GM12878 (cell line): ENCODE measurements at regions not wholly inside any gene's neighbourhood (a gene's known extent, or its start where the extent isn't known, plus 50 kb on each side); places are given as distances from the start of the nearest gene placed in this dataset.

Experiments used
- ATAC-seq: fragments of 200-7000 bp; cut with Tn5 transposase; 3 replicates; pipeline ENCODE4 v1.9.1; 2020; ENCODE audit warnings: mild to moderate bottlenecking, moderate library complexity
- BruUV-seq: library from RNA; stranded (reverse); fragments of 400-500 nt; replicated peaks from 2 replicates; lab custom pipeline; 2021; lab: Mats Ljungman, UMichigan
- CTCF ChIA-PET: fragments of 300-600 bp; sonication (Branson Sonifier 250); formaldehyde crosslinking; extraction: SDS; loops from one replicate; lab custom pipeline; 2021; ENCODE audit warnings: inconsistent platforms; lab: Yijun Ruan, JAX
- POLR2A ChIA-PET: fragments of 350-600 bp; formaldehyde crosslinking; extraction: SDS; loops from one replicate; lab custom pipeline; 2021; ENCODE audit warnings: inconsistent platforms; lab: Charles Lee
- RAD21 ChIA-PET: fragments of 300-600 bp; sonication (Branson Sonifier 250); formaldehyde crosslinking; loops from one replicate; lab custom pipeline; 2023; ENCODE audit warnings: antibody characterized with exemption; ENCODE audit not compliant: unreplicated experiment; lab: Charles Lee
- SMC1A ChIA-PET: fragments of 300-600 bp; sonication (Branson Sonifier 250); formaldehyde crosslinking; loops from one replicate; lab custom pipeline; 2023; ENCODE audit not compliant: unreplicated experiment, uncharacterized antibody; lab: Charles Lee
- DNase-seq: peaks from one replicate; pipeline ENCODE4 v3.0.0-alpha.2; 2011; ENCODE audit warnings: low read depth, low spot score
- FAIRE-seq: peaks from 3 replicates; lab custom pipeline; 2011; peaks lifted over from hg19 to GRCh38; lab: Jason Lieb, UNC
- H2AFZ ChIP-seq: 2 replicates; pipeline ENCODE4 v1.6.0; 2011; ENCODE audit warnings: low read depth, low read length, control low read depth; ENCODE audit not compliant: control insufficient read depth
- H3K27ac ChIP-seq: 2 replicates; pipeline ENCODE4 v1.5.1; 2011; ENCODE audit warnings: control low read depth; ENCODE audit not compliant: control insufficient read depth, insufficient read depth
- H3K27me3 ChIP-seq, 2 experiments: replicated peaks in 1 of 2; 2 replicates each; pipeline versions ENCODE4 v1.6.0 to v1.6.1; 2011; ENCODE audit warnings: low read length in 1 of 2; ENCODE audit not compliant: control insufficient read depth in 2 of 2, insufficient read depth in 2 of 2
- H3K36me3 ChIP-seq, 2 experiments: 2 replicates each; pipeline ENCODE4 v1.5.1; 2011; ENCODE audit warnings: low read length in 1 of 2; ENCODE audit not compliant: control insufficient read depth in 2 of 2, insufficient read depth in 2 of 2
- H3K4me1 ChIP-seq: 2 replicates; pipeline ENCODE4 v1.6.1; 2011; ENCODE audit warnings: mild to moderate bottlenecking, low read length, moderate library complexity, mixed read lengths; ENCODE audit not compliant: control insufficient read depth, insufficient read depth
- H3K4me2 ChIP-seq: 2 replicates; pipeline ENCODE4 v1.6.0; 2011; ENCODE audit warnings: control low read depth; ENCODE audit not compliant: control insufficient read depth, insufficient read depth
- H3K4me3 ChIP-seq: fragments of 200-600 bp; sonication (generic); 2 replicates; pipeline ENCODE4 v1.5.1; 2016
- H3K79me2 ChIP-seq: 2 replicates; pipeline ENCODE4 v1.6.0; 2011; ENCODE audit warnings: low read length; ENCODE audit not compliant: control insufficient read depth, insufficient read depth
- H3K9ac ChIP-seq: 2 replicates; pipeline ENCODE4 v1.8.0; 2011; ENCODE audit warnings: low read length, control low read depth, mixed read lengths; ENCODE audit not compliant: control insufficient read depth, insufficient read depth
- H3K9me3 ChIP-seq: replicated peaks from 3 replicates; pipeline ENCODE4 v1.5.1; 2011; ENCODE audit warnings: mild to moderate bottlenecking, low read length; ENCODE audit not compliant: control insufficient read depth, insufficient read depth
- H4K20me1 ChIP-seq: 2 replicates; pipeline ENCODE4 v1.6.0; 2011; ENCODE audit not compliant: control insufficient read depth, insufficient read depth
- CEBPB ChIP-seq, 2 experiments: fragments of 150-350 bp in 1 of 2; IDR thresholded peaks; 2 replicates each; pipeline ENCODE4 v1.6.1; 2012 to 2014; ENCODE audit warnings: low read depth in 2 of 2, low read length in 2 of 2, borderline replicate concordance in 1 of 2, inconsistent platforms in 1 of 2
- RCOR1 ChIP-seq: conservative IDR thresholded peaks from 2 replicates; pipeline ENCODE4 v1.6.1; 2012; ENCODE audit warnings: low read depth, low read length, improper control_type of control experiment
- SMAD5 ChIP-seq: IDR thresholded peaks from 2 replicates; pipeline ENCODE4 v1.6.1; 2016; ENCODE audit warnings: antibody characterized with exemption, low read depth
- SREBF1 ChIP-seq: IDR thresholded peaks from 2 replicates; pipeline ENCODE4 v1.6.1; 2012; ENCODE audit warnings: mild to moderate bottlenecking, low read length
- WGBS: methylation state at CpG from one replicate; pipeline ENCODE4 v1.1.6; 2016; ENCODE audit warnings: low lambda C conversion rate; ENCODE audit not compliant: insufficient replicate concordance, insufficient coverage; ENCODE audit errors: missing lambda C conversion rate; 5-methylcytosine and 5-hydroxymethylcytosine counted together
- in situ Hi-C: fragments of 300-500 bp; cut with MboI; formaldehyde crosslinking; loops from 9 replicates; pipeline ENCODE4 v1.14.3; 2018; ENCODE audit warnings: mixed read lengths
- intact Hi-C: fragments of 100-400 bp; cut with micrococcal nuclease; formaldehyde crosslinking; loops from one replicate; pipeline ENCODE4 v1.14.2; 2022; ENCODE audit not compliant: unreplicated experiment
- TF ChIP-seq, protein P1 (sequence below): IDR thresholded peaks from 2 replicates; pipeline ENCODE4 v1.6.1; 2011; ENCODE audit warnings: low read depth, mild to moderate bottlenecking, low read length, moderate library complexity, borderline replicate concordance; ENCODE audit errors: extremely low read depth
- TF ChIP-seq, protein P2 (sequence below): IDR thresholded peaks from 2 replicates; pipeline ENCODE4 v1.6.1; 2012; ENCODE audit warnings: low read length, inconsistent platforms

DNA sequence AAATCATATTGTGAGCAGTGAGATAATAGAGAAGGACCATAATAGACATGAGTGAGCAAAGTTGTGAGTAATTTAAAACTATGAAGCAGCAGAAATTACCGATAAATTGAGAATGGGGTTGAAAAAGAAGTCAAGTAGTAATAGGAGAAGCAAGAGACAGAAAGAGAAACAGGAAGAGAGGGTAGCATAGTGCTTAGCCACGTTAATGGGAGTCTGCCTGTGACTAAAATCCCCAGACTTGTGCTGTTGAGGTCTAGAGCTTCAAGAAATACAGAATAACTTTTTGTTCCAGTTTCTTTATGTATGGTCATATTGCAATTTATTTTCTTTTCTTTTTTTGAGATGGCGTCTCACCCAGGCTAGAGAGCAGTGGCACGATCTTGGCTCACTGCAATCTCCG is 368.7 kb downstream of the METTL15 start (continued):
- TF ChIP-seq, protein P1, sequence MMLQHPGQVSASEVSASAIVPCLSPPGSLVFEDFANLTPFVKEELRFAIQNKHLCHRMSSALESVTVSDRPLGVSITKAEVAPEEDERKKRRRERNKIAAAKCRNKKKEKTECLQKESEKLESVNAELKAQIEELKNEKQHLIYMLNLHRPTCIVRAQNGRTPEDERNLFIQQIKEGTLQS = no peak
- TF ChIP-seq RCOR1 = no peak
- TF ChIP-seq CEBPB (IDR thresholded peaks at IDR 0.05; ENCODE audit: borderline replicate concordance in 1 of 2, low read depth in 2 of 2, low read length in 2 of 2) = no peak

DNA sequence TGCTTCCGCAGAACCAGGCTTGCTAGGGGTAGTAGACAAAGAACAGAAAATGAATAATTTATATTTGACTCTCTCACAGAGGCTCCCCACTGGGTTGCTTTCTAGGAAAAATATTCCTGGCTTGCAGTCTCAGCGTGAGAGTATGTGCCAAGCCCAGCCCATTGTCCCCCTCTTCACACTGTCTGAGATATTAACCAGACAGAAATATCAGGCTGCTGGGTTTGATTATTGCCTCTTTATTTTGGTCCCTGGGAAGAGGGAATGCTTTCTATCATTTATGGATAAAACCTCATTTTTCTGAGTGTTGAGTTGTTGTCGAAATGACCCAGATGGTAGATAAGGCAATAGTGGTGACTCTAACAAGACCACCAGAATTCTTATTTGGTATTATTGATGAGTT is 367.9 kb downstream of the METTL15 start:
- no TSS peak for BruUV-seq
- H3K36me3 ChIP-seq = no peaks in the 10 kb centered on the region
- H2AFZ ChIP-seq = no peak overlapping the region
- TF ChIP-seq SMAD5 (no peak), SREBF1 (no peak)
- TF ChIP-seq, protein P2, sequence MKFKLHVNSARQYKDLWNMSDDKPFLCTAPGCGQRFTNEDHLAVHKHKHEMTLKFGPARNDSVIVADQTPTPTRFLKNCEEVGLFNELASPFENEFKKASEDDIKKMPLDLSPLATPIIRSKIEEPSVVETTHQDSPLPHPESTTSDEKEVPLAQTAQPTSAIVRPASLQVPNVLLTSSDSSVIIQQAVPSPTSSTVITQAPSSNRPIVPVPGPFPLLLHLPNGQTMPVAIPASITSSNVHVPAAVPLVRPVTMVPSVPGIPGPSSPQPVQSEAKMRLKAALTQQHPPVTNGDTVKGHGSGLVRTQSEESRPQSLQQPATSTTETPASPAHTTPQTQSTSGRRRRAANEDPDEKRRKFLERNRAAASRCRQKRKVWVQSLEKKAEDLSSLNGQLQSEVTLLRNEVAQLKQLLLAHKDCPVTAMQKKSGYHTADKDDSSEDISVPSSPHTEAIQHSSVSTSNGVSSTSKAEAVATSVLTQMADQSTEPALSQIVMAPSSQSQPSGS = no peak
- TF ChIP-seq, all 136 proteins: peak for 0
- H3K27ac ChIP-seq = no peak overlapping the region
- no peaks in the 10 kb centered on the region for H3K27me3 ChIP-seq
- SMC1A ChIA-PET = interaction anchor here (0.7 kb wide), 1 partner anchor 12 kb away, joined by 3 read pairs; no protein-coding TSS in a partner anchor
- no peak overlapping the region for H3K4me2 ChIP-seq
- H3K9ac ChIP-seq = no peak overlapping the region
- CTCF ChIA-PET = no interaction called here
- no peaks in the 10 kb centered on the region for H3K79me2 ChIP-seq
- no peaks in the 10 kb centered on the region for H4K20me1 ChIP-seq
- H3K9me3 ChIP-seq = no peaks in the 10 kb centered on the region
- in situ Hi-C loops = no loop called here
- no peak for FAIRE-seq
- no peak overlapping the region for H3K4me3 ChIP-seq
- H3K4me1 ChIP-seq = no peaks in the 10 kb centered on the region
- RAD21 ChIA-PET = no interaction called here
- intact Hi-C loops = no loop called here
- no peak for ATAC-seq
- POLR2A ChIA-PET = no interaction called here
- DNase-seq = no peak
- WGBS = 33% methylated on average over 3 of the region's 3 CpGs
